Activated T-cell treated with anti-CD3 and anti-CD28 coated beads, Interleukin-2, amount 50 U/mL, for 72 hours (primary cell): ENCODE measurements at regions not wholly inside any gene's neighbourhood (a gene's known extent, or its start where the extent isn't known, plus 50 kb on each side); places are given as distances from the start of the nearest gene placed in this dataset.
"Not testable (repeated sequence)": the region's sequence is repeated elsewhere in the genome, so short reads cannot be mapped to it uniquely, and the experiment has no call there.

ENCODE experiments used
- ATAC-seq, 2 donors: fragments of 150-1000 bp; cut with Tn5 transposase; replicated peaks in 1 of 2; 2 replicates each; pipeline ENCODE4 v1.10.0; 2021; ENCODE audit warnings: moderate library complexity in 2 of 2, mild to moderate bottlenecking in 1 of 2
- DNase-seq, 2 donors: peaks; one replicate each; pipeline ENCODE4 v3.0.0; 2021 to 2022; ENCODE audit warnings: mixed read lengths in 1 of 2
- H3K27ac Mint-ChIP-seq: one replicate; pipeline ENCODE4 v1.8.0; 2022; ENCODE audit warnings: mild to moderate bottlenecking, moderate library complexity, mixed read lengths
- H3K27me3 Mint-ChIP-seq: one replicate; pipeline ENCODE4 v1.8.0; 2022; ENCODE audit warnings: low read depth, mixed read lengths
- H3K36me3 Mint-ChIP-seq, 2 donors: one replicate each; pipeline ENCODE4 v1.8.0; 2022; ENCODE audit warnings: mixed read lengths in 2 of 2, mild to moderate bottlenecking in 1 of 2; ENCODE audit not compliant: insufficient read depth in 2 of 2
- H3K4me1 Mint-ChIP-seq: one replicate; pipeline ENCODE4 v1.8.0; 2022; ENCODE audit warnings: low read depth, mixed read lengths
- H3K4me3 Mint-ChIP-seq, 2 donors: one replicate each; pipeline ENCODE4 v1.8.0; 2022; ENCODE audit warnings: mild to moderate bottlenecking in 2 of 2, mixed read lengths in 2 of 2, moderate library complexity in 2 of 2
- H3K9me3 Mint-ChIP-seq, 2 donors: one replicate each; pipeline ENCODE4 v1.8.0; 2022; ENCODE audit warnings: mixed read lengths in 2 of 2

DNA sequence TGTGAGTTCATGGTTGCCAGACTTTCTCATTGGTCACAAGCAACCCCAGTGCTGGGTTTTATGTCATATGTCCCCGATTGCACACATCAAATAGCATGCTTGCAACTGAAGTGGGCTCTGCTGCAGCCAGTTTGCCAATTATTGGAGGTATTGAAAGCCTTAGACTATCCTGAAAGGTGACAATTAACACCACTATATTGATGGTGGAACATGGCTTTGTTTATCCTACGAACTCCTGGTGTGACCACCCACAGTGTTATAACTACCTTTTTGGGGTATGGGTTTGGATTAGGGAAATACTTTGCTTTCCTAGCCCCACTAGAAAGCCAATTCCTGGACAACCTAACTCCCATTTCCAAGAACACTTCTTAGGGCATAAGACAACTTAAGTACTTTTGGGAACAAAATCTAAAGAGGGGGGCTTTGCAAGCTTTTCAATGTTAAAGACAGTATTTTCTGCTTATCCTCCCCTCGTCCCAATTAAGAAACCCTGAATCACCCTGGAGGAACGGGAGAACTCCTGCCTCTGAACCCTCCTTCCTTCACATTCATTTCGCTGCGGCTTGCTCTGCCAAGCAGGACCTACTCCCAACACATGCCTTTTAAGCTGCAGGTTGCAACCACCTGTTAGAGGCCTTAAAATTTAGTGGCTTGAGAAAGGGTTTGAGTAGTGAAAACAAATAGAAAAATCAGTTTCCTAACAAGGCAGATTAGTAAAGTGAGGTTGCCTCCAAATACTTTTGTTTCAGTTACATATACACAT is 80.3 kb upstream of the RBM19 start:
- no peak overlapping the region for H3K27ac Mint-ChIP-seq
- H3K9me3 Mint-ChIP-seq: no peaks in the 10 kb centered on the region
- ATAC-seq (no peak), DNase-seq (no peak)
- no peaks in the 10 kb centered on the region for H3K4me1 Mint-ChIP-seq
- H3K4me3 Mint-ChIP-seq: no peak overlapping the region
- peaks cover 13% of the 10 kb centered on the region for H3K27me3 Mint-ChIP-seq
- no peaks in the 10 kb centered on the region for H3K36me3 Mint-ChIP-seq

DNA sequence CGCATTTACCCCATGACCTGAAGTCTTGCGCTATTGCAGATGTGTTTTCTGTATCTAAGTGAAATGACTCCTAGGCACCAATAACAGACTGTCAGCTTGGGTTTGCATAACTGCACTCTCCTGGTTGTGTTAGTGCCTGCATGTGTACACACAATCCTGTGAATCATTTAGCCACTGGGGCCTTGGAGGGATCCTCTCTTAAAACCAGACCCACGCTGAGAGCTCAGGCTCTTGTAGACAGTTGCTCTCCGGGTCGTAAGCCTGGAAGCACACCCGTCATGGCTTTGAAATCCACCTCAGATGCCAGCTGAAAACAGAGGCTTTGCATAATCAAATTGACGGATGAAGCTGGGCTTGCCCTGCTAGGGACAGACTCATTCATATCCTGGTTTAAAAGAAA is 79.2 kb upstream of the RBM19 start:
- no peak for ATAC-seq
- H3K4me3 Mint-ChIP-seq: no peak overlapping the region
- no peaks in the 10 kb centered on the region for H3K4me1 Mint-ChIP-seq
- DNase-seq: no peak
- H3K27ac Mint-ChIP-seq: no peak overlapping the region
- no peaks in the 10 kb centered on the region for H3K9me3 Mint-ChIP-seq
- H3K27me3 Mint-ChIP-seq: peaks cover 13% of the 10 kb centered on the region
- no peaks in the 10 kb centered on the region for H3K36me3 Mint-ChIP-seq

DNA sequence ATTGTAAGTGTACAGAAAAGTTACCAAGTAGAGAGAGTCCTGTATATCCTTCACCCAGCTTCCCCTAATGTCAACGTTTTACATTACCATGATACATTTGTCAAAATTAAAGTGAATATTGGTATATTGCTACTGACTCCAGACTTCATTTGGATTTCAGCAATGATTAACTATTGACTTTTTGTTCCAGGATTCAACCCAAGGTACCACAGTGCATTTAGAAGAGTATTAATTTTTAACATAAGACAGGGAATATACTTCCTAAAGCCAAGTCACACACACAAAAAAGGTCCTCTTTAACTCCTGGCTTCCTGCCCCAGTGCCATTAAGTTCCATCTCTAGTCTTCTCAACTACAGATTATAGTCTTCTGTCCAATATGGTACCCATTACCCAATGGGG is 75.5 kb upstream of the RBM19 start:
- H3K4me3 Mint-ChIP-seq: no peak overlapping the region
- no peaks in the 10 kb centered on the region for H3K4me1 Mint-ChIP-seq
- no peak for DNase-seq
- ATAC-seq: no peak
- no peaks in the 10 kb centered on the region for H3K36me3 Mint-ChIP-seq
- peaks cover 6% of the 10 kb centered on the region for H3K27me3 Mint-ChIP-seq
- no peak overlapping the region for H3K27ac Mint-ChIP-seq
- H3K9me3 Mint-ChIP-seq: no peaks in the 10 kb centered on the region

DNA sequence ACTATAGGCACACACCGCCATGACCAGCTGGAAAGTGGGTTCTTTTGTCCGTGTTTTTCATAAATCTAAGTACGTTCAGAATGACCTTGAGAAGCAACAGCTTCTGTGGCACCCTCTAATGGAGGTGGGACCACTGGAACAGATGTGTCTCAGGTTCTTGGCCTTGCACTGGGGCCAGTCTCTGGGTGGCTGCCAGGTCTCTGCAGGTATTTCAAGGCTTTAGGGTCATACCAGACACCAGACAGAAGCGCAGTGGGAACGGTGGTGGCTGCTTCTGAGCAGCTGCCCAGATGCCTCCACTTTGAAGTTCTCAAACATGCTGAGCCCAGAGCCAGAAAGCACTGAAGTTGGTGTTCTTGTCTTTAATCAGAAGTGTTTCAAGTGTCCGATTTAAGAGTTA is 75.0 kb upstream of the RBM19 start:
- DNase-seq: no peak
- no peak for ATAC-seq
- Mint-ChIP-seq H3K4me1 (no peaks in the 10 kb centered on the region), H3K4me3 (no peak overlapping the region), H3K36me3 (no peaks in the 10 kb centered on the region), H3K27ac (no peak overlapping the region), H3K27me3 (peaks cover 6% of the 10 kb centered on the region), H3K9me3 (no peaks in the 10 kb centered on the region)

DNA sequence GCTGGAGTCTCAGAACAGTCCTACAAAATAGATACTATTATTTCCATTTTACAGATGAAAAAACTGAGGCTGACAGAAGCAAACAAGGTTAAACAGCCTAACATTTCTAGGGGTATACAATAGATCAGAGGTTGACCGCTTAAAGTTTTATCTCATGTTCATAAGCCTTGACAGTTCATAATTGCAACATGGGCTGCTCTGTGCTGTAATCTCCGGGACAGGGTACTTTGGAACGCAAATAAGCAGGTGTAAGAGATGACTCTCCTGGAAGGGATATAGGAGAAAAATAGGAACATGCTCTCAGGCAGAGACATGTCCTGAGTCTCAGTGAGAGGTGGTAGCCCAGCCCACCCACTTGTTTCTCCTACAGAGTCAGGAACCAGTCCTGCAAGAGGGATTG is 72.8 kb upstream of the RBM19 start:
- Mint-ChIP-seq H3K27me3 (no peaks in the 10 kb centered on the region), H3K36me3 (no peaks in the 10 kb centered on the region), H3K9me3 (no peaks in the 10 kb centered on the region), H3K4me3 (no peak overlapping the region), H3K4me1 (no peaks in the 10 kb centered on the region), H3K27ac (no peak overlapping the region)
- ATAC-seq (no peak), DNase-seq (no peak)

DNA sequence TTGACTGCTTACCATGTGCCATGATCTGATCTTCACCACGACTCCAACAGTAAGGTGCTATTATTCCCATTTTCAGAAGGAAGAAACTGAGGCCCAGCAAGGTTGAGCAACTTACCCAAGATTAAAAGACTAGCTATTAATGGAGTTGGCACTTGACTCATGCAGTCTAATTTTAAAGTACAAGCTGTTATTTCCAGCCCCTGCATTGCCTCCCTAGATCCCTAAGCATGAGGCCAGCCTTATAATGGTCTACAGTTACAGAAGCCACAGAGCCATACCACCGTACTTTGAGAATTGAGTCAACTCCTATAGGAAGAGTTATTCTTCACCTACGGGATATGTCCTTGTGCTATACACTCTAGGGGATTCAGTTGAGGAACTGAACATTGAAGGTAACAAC is 66.7 kb upstream of the RBM19 start:
- no peaks in the 10 kb centered on the region for H3K27me3 Mint-ChIP-seq
- no peaks in the 10 kb centered on the region for H3K36me3 Mint-ChIP-seq
- no peak for ATAC-seq
- no peaks in the 10 kb centered on the region for H3K4me1 Mint-ChIP-seq
- DNase-seq: no peak
- no peak overlapping the region for H3K4me3 Mint-ChIP-seq
- H3K9me3 Mint-ChIP-seq: no peaks in the 10 kb centered on the region
- no peak overlapping the region for H3K27ac Mint-ChIP-seq

DNA sequence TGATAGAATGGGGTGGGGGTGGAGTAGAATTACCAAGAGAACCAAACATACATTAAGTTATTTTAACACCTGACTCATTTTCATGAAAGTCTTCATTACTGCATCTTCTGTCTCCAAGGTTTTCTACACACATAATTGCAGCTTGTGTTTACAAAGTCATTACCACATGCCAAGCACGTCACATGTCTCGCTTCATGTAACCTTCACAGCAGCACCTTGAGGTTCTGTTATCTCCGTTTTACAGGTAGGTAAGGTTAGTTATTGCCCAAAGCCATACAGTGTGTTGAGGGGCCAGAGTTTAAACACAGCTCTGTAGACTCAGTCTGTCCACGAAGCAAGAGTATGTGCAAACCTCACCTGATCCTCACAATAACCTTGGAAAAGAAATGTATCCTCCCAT is 64.3 kb upstream of the RBM19 start:
- no peak for DNase-seq
- peaks cover 0 to 1% of the 10 kb centered on the region in 2 donors for H3K36me3 Mint-ChIP-seq
- H3K4me3 Mint-ChIP-seq: no peak overlapping the region
- ATAC-seq: no peak
- no peaks in the 10 kb centered on the region for H3K4me1 Mint-ChIP-seq
- H3K9me3 Mint-ChIP-seq: peaks cover 1 to 5% of the 10 kb centered on the region in 2 donors
- H3K27ac Mint-ChIP-seq: no peak overlapping the region
- peaks cover 16% of the 10 kb centered on the region for H3K27me3 Mint-ChIP-seq

DNA sequence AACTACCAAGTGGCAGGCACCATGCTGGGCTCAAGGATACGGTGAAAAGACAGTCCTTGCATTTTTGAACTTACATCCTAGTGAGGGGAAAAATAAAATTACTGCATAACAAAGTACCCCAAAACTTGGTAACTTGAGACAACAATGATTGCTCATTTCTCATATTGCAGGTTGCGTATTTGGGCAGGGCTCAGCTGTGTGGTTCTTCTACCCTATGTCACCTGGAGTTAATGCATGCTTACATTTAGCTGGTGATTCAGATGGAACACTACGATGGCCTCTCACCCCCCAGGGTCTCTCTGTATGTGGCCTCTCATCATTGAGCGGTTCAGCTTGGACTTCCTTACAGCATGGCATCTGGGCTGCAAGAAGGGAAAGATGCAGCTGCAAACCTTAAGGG is 60.7 kb upstream of the RBM19 start:
- Mint-ChIP-seq H3K4me1 (no peaks in the 10 kb centered on the region), H3K36me3 (peaks cover 0 to 1% of the 10 kb centered on the region in 2 donors), H3K9me3 (peaks cover 1 to 5% of the 10 kb centered on the region in 2 donors), H3K4me3 (no peak overlapping the region), H3K27ac (no peak overlapping the region), H3K27me3 (peaks cover 16% of the 10 kb centered on the region)
- DNase-seq (no peak), ATAC-seq (no peak)

DNA sequence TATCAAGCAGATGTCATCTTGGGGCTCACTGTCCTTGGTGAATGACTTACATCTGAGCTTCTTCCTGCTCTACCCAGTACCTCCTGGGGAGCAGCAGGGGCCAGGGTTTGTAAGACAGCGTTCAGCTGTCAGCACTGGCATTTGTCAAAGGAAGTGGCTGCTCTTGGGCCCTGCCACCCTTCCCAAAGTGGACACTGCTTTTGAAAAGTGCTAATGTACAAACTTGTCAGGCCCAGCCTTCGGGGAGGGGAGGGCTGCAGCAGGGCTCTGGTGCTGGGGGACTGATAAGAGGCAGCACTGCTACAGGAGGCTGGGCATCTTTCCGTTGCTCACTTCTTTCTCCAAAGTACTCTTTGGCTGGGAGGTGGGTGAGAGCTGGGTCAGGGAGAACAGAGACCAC is 59.8 kb upstream of the RBM19 start:
- Mint-ChIP-seq H3K27me3 (peaks cover 16% of the 10 kb centered on the region), H3K4me1 (no peaks in the 10 kb centered on the region), H3K4me3 (no peak overlapping the region), H3K27ac (no peak overlapping the region), H3K9me3 (peaks cover 1 to 5% of the 10 kb centered on the region in 2 donors), H3K36me3 (peaks cover 0 to 1% of the 10 kb centered on the region in 2 donors)
- no peak for ATAC-seq
- DNase-seq: no peak

DNA sequence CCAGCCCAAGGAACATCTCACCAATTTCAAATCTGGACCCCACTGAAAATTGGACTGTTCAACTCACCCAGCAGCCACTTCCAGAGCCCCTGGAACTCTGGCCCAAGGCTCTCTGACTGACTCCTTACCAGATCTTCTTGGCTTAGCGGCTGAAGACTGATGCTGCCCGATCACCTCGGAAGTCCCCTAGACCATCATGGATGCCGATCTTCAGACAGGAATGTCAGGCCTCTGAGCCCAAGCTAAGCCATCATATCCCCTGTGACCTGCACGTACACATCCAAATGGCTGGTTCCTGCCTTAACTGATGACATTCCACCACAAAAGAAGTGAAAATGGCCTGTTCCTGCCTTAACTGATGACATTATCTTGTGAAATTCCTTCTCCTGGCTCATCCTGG is 56.0 kb upstream of the RBM19 start:
- not testable (repeated sequence) for H3K9me3 Mint-ChIP-seq
- peaks cover 29% of the 10 kb centered on the region for H3K27me3 Mint-ChIP-seq

DNA sequence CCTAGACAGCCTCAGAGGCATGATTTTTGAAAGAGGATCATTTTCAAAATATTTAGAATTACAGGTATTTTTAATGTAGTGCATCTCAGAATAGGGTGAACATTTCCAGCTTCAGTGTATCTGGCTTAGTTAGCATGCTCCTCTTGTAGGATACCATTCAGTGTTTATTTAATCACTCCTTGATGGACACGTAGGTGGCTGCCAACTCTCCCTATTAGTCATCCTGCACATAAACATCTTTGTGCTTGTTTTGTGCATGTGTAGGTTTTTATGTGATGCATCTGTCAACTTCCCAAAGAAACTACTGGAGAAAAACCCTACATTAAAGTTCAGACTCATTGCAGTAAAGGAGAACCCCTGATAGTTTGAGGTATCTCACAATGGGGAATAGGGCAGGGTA is 52.5 kb upstream of the RBM19 start:
- H3K27me3 Mint-ChIP-seq: peaks cover 31% of the 10 kb centered on the region
- H3K27ac Mint-ChIP-seq: no peak overlapping the region
- H3K4me1 Mint-ChIP-seq: no peaks in the 10 kb centered on the region
- H3K9me3 Mint-ChIP-seq: no peaks in the 10 kb centered on the region
- ATAC-seq (no peak), DNase-seq (no peak)
- no peaks in the 10 kb centered on the region for H3K36me3 Mint-ChIP-seq
- H3K4me3 Mint-ChIP-seq: no peak overlapping the region

More for the DNA sequence above, 56.0 kb upstream of the RBM19 start:
- H3K36me3 Mint-ChIP-seq, ATAC-seq, H3K27ac Mint-ChIP-seq, DNase-seq, H3K4me3 Mint-ChIP-seq, H3K4me1 Mint-ChIP-seq: not testable (repeated sequence)
